HL-60 (cell line): ENCODE measurements at regions not wholly inside any gene's neighbourhood (a gene's known extent, or its start where the extent isn't known, plus 50 kb on each side); places are given as distances from the start of the nearest gene placed in this dataset.

Experiments
- SPI1 ChIP-seq: IDR thresholded peaks from 2 replicates; pipeline ENCODE4 v1.6.1; 2012; ENCODE audit warnings: low read depth, mild to moderate bottlenecking, borderline replicate concordance
- TF ChIP-seq, protein P1 (sequence below): IDR thresholded peaks from one replicate; pipeline ENCODE4 v1.5.1; 2011; ENCODE audit warnings: low read length, control low read depth, inconsistent platforms; ENCODE audit not compliant: insufficient read depth

DNA sequence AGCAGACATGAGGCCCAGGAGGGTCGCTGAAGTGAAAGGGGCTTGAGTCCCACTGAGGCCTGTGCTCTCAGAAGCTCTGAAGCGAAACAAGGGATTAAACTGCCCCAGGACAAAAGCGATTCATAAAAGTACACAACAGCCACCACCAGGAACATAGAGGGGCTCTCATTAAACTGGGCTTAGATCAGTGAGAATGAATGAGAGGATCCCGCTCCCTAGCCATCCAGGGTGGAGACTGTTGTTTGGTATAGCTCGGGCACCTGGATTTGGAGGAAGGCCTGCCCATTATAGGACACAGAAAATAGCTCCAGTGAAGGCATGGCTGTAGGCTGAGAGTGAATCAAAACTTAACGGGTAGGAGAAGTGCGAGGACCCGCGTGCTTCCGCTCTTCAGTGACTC is 91.6 kb upstream of the TAB2 start:
- TF ChIP-seq, protein P1, sequence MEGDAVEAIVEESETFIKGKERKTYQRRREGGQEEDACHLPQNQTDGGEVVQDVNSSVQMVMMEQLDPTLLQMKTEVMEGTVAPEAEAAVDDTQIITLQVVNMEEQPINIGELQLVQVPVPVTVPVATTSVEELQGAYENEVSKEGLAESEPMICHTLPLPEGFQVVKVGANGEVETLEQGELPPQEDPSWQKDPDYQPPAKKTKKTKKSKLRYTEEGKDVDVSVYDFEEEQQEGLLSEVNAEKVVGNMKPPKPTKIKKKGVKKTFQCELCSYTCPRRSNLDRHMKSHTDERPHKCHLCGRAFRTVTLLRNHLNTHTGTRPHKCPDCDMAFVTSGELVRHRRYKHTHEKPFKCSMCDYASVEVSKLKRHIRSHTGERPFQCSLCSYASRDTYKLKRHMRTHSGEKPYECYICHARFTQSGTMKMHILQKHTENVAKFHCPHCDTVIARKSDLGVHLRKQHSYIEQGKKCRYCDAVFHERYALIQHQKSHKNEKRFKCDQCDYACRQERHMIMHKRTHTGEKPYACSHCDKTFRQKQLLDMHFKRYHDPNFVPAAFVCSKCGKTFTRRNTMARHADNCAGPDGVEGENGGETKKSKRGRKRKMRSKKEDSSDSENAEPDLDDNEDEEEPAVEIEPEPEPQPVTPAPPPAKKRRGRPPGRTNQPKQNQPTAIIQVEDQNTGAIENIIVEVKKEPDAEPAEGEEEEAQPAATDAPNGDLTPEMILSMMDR = no peak
- TF ChIP-seq SPI1 = no peak
